Fibroblast of villous mesenchyme (primary cell): ENCODE measurements at regions not wholly inside any gene's neighbourhood (a gene's known extent, or its start where the extent isn't known, plus 50 kb on each side); places are given as distances from the start of the nearest gene placed in this dataset.

Source experiments
- DNase-seq: peaks from one replicate; pipeline ENCODE4 v3.0.0-alpha.2; 2010; ENCODE audit warnings: low read depth
- H3K4me3 ChIP-seq: 2 replicates; pipeline ENCODE4 v1.5.1; 2011; ENCODE audit warnings: low read depth, mild to moderate bottlenecking, low read length
- CTCF ChIP-seq: IDR thresholded peaks from 2 replicates; pipeline ENCODE4 v1.5.1; 2012; ENCODE audit warnings: low read depth, mild to moderate bottlenecking, low read length; ENCODE audit not compliant: insufficient read depth

GRCh38 chr2:175476948-175477347, 295.4 kb upstream of the ATP5MC3 start:
- no peak overlapping the region for H3K4me3 ChIP-seq
- no peak for TF ChIP-seq CTCF
- DNase-seq: no peak

GRCh38 chr2:175476374-175476773, 294.9 kb upstream of the ATP5MC3 start:
- no peak for DNase-seq

GRCh38 chr2:175475130-175475529, 293.6 kb upstream of the ATP5MC3 start:
- TF ChIP-seq CTCF: no peak

More at GRCh38 chr2:175476374-175476773, 294.9 kb upstream of the ATP5MC3 start:
- no peak for TF ChIP-seq CTCF
- no peak overlapping the region for H3K4me3 ChIP-seq

GRCh38 chr2:175468431-175469098, 287.1 kb upstream of the ATP5MC3 start:
- no peak for DNase-seq
- no peak for TF ChIP-seq CTCF
- H3K4me3 ChIP-seq: no peak overlapping the region

More at GRCh38 chr2:175475130-175475529, 293.6 kb upstream of the ATP5MC3 start:
- H3K4me3 ChIP-seq: no peak overlapping the region
- no peak for DNase-seq

- no peak overlapping the region for H3K4me3 ChIP-seq
- TF ChIP-seq CTCF: no peak
- no peak for DNase-seq
These were observed 283.6 kb upstream of the ATP5MC3 start for GRCh38 chr2:175465101-175465500.

GRCh38 chr2:175464311-175464670, 282.8 kb upstream of the ATP5MC3 start:
- DNase-seq: no peak
- H3K4me3 ChIP-seq: no peak overlapping the region
- no peak for TF ChIP-seq CTCF

GRCh38 chr2:175463589-175464310, 282.2 kb upstream of the ATP5MC3 start:
- H3K4me3 ChIP-seq: no peak overlapping the region
- no peak for TF ChIP-seq CTCF
- no peak for DNase-seq
